Suprapubic skin (tissue), 4 donors: ENCODE measurements at regions not wholly inside any gene's neighbourhood (a gene's known extent, or its start where the extent isn't known, plus 50 kb on each side); places are given as distances from the start of the nearest gene placed in this dataset.

ENCODE experiments used
- CTCF ChIP-seq, 2 donors: fragments of 200-600 bp in 1 of 2; fragments of 450-650 bp in 1 of 2; sonication (generic) in 1 of 2; IDR thresholded peaks; one replicate each; pipeline ENCODE4 v1.5.1; 2016 to 2019; ENCODE audit warnings: antibody characterized with exemption in 2 of 2, mild to moderate bottlenecking in 1 of 2, moderate library complexity in 1 of 2
- EP300 ChIP-seq: sonication (generic); formaldehyde crosslinking; IDR thresholded peaks from one replicate; pipeline ENCODE4 v1.6.1; 2017; ENCODE audit warnings: antibody characterized with exemption
- POLR2A ChIP-seq, 2 donors: fragments of 450-650 bp; IDR thresholded peaks; one replicate each; pipeline ENCODE4 v1.6.1; 2017; ENCODE audit warnings: antibody characterized with exemption in 2 of 2, mild to moderate bottlenecking in 2 of 2, moderate library complexity in 2 of 2
- POLR2AphosphoS5 ChIP-seq, 3 donors: sonication (generic); formaldehyde crosslinking; IDR thresholded peaks; one replicate each; pipeline ENCODE4 v1.6.1; 2017; ENCODE audit warnings: antibody characterized with exemption in 3 of 3

- TF ChIP-seq POLR2A (IDR thresholded peaks at IDR 0.05) = no peak
- TF ChIP-seq POLR2AphosphoS5 (IDR thresholded peaks at IDR 0.05) = no peak
- no peak for TF ChIP-seq CTCF (IDR thresholded peaks at IDR 0.05)
- TF ChIP-seq EP300 = no peak
These were observed 476.6 kb downstream of the IRS2 start for GRCh38 chr13:109309625-109310363.
